ENCODE measurements at regions not wholly inside any gene's neighbourhood (a gene's known extent, or its start where the extent isn't known, plus 50 kb on each side); places are given as distances from the start of the nearest gene placed in this dataset.

GRCh38 chr6:14542670-14543366 is 425.2 kb downstream of the CD83 start:
- Histone ChIP-seq H3K36me3 (no peaks in the 10 kb centered on the region), H3K9me3 (no peaks in the 10 kb centered on the region), H3K4me1 (no peaks in the 10 kb centered on the region), H3K4me3 (no peak overlapping the region), H3K27me3 (no peaks in the 10 kb centered on the region), H3K27ac (no peak overlapping the region)
- no peak for TF ChIP-seq CTCF (IDR thresholded peaks at IDR 0.05)
- DNase-seq (ENCODE audit: low spot score) = no peak

GRCh38 chr6:14543971-14544585 is 426.5 kb downstream of the CD83 start:
- Histone ChIP-seq H3K36me3 (no peaks in the 10 kb centered on the region), H3K27ac (no peak overlapping the region), H3K4me3 (no peak overlapping the region), H3K9me3 (no peaks in the 10 kb centered on the region), H3K4me1 (no peaks in the 10 kb centered on the region), H3K27me3 (no peaks in the 10 kb centered on the region)
- no peak for DNase-seq (ENCODE audit: low spot score)
- TF ChIP-seq CTCF (IDR thresholded peaks at IDR 0.05) = no peak

- no peaks in the 10 kb centered on the region for H3K36me3 ChIP-seq
- H3K9me3 ChIP-seq = no peaks in the 10 kb centered on the region
- no peak overlapping the region for H3K4me3 ChIP-seq
- DNase-seq (ENCODE audit: low spot score) = no peak
- H3K4me1 ChIP-seq = no peaks in the 10 kb centered on the region
- no peak overlapping the region for H3K27ac ChIP-seq
- H3K27me3 ChIP-seq = no peaks in the 10 kb centered on the region
- no peak for TF ChIP-seq CTCF (IDR thresholded peaks at IDR 0.05)
These were observed 427.1 kb downstream of the CD83 start for GRCh38 chr6:14544666-14545065.

- TF ChIP-seq CTCF (IDR thresholded peaks at IDR 0.05) = no peak
These were observed 427.9 kb downstream of the CD83 start for GRCh38 chr6:14545496-14545895.

GRCh38 chr6:14546036-14546435 is 428.5 kb downstream of the CD83 start:
- no peak for TF ChIP-seq CTCF (IDR thresholded peaks at IDR 0.05)
- DNase-seq (ENCODE audit: low spot score) = no peak
- no peak overlapping the region for H3K4me3 ChIP-seq
- H3K36me3 ChIP-seq = no peaks in the 10 kb centered on the region
- no peaks in the 10 kb centered on the region for H3K27me3 ChIP-seq
- no peak overlapping the region for H3K27ac ChIP-seq
- peaks cover 0 to 9% of the 10 kb centered on the region in 2 donors for H3K4me1 ChIP-seq
- H3K9me3 ChIP-seq = no peaks in the 10 kb centered on the region

More at GRCh38 chr6:14545496-14545895, 427.9 kb downstream of the CD83 start:
- H3K4me1 ChIP-seq = peaks cover 0 to 4% of the 10 kb centered on the region in 2 donors
- H3K27ac ChIP-seq = no peak overlapping the region
- H3K9me3 ChIP-seq = no peaks in the 10 kb centered on the region
- H3K4me3 ChIP-seq = no peak overlapping the region
- no peaks in the 10 kb centered on the region for H3K27me3 ChIP-seq
- no peak for DNase-seq (ENCODE audit: low spot score)
- H3K36me3 ChIP-seq = no peaks in the 10 kb centered on the region

Measured in right atrium auricular region (tissue), 2 donors.